Erythroblast (primary cell): ENCODE measurements at regions not wholly inside any gene's neighbourhood (a gene's known extent, or its start where the extent isn't known, plus 50 kb on each side); places are given as distances from the start of the nearest gene placed in this dataset.

Source experiments
- GATA1 ChIP-seq: IDR thresholded peaks from 2 replicates; pipeline ENCODE4 v1.6.1; 2011; ENCODE audit warnings: low read depth, mild to moderate bottlenecking, control low read depth, low read length, moderate library complexity
- POLR2A ChIP-seq: IDR thresholded peaks from 2 replicates; pipeline ENCODE4 v1.6.1; 2011; ENCODE audit warnings: mild to moderate bottlenecking, low read length

GRCh38 chr13:78187781-78188180 is 269.1 kb upstream of the EDNRB start:
- TF ChIP-seq POLR2A, result no peak
- no peak for TF ChIP-seq GATA1
